ENCODE measurements at regions not wholly inside any gene's neighbourhood (a gene's known extent, or its start where the extent isn't known, plus 50 kb on each side); places are given as distances from the start of the nearest gene placed in this dataset.

- DNase-seq (ENCODE audit: low read depth), result no peak
- no peak overlapping the region for H3K4me3 ChIP-seq (ENCODE audit: low read depth, low read length)
- no peak for TF ChIP-seq CTCF (IDR thresholded peaks at IDR 0.05; ENCODE audit: insufficient read depth, low read depth, low read length, missing control alignments)
Measured at GRCh38 chr3:16784973-16785372, 99.8 kb upstream of the PLCL2 start.

GRCh38 chr3:16785465-16785864 lies 99.3 kb upstream of the PLCL2 start:
- H3K4me3 ChIP-seq (ENCODE audit: low read depth, low read length), result no peak overlapping the region
- no peak for TF ChIP-seq CTCF (IDR thresholded peaks at IDR 0.05; ENCODE audit: insufficient read depth, low read depth, low read length, missing control alignments)
- DNase-seq (ENCODE audit: low read depth), result no peak

GRCh38 chr3:16788440-16789056 lies 96.2 kb upstream of the PLCL2 start:
- DNase-seq (ENCODE audit: low read depth), result no peak
- no peak for TF ChIP-seq CTCF (IDR thresholded peaks at IDR 0.05; ENCODE audit: insufficient read depth, low read depth, low read length, missing control alignments)

GRCh38 chr3:16789344-16790120 lies 95.2 kb upstream of the PLCL2 start:
- H3K4me3 ChIP-seq (ENCODE audit: low read depth, low read length), result no peak overlapping the region
- DNase-seq (ENCODE audit: low read depth), result no peak

More at GRCh38 chr3:16788440-16789056, 96.2 kb upstream of the PLCL2 start:
- H3K4me3 ChIP-seq (ENCODE audit: low read depth, low read length), result no peak overlapping the region

GRCh38 chr3:16790432-16791400 lies 94.0 kb upstream of the PLCL2 start:
- H3K4me3 ChIP-seq (ENCODE audit: low read depth, low read length), result no peak overlapping the region
- TF ChIP-seq CTCF (IDR thresholded peaks at IDR 0.05; ENCODE audit: insufficient read depth, low read depth, low read length, missing control alignments), result no peak
- DNase-seq (ENCODE audit: low read depth), result no peak

More at GRCh38 chr3:16789344-16790120, 95.2 kb upstream of the PLCL2 start:
- TF ChIP-seq CTCF (IDR thresholded peaks at IDR 0.05; ENCODE audit: insufficient read depth, low read depth, low read length, missing control alignments), result no peak

GRCh38 chr3:16793321-16793720 lies 91.4 kb upstream of the PLCL2 start:
- no peak overlapping the region for H3K4me3 ChIP-seq (ENCODE audit: low read depth, low read length)
- no peak for DNase-seq (ENCODE audit: low read depth)
- TF ChIP-seq CTCF (IDR thresholded peaks at IDR 0.05; ENCODE audit: insufficient read depth, low read depth, low read length, missing control alignments), result no peak
